ENCODE measurements at regions not wholly inside any gene's neighbourhood (a gene's known extent, or its start where the extent isn't known, plus 50 kb on each side); places are given as distances from the start of the nearest gene placed in this dataset.

GRCh38 chr13:22432690-22433089, 748.1 kb upstream of the SGCG start:
- H3K4me3 ChIP-seq (ENCODE audit: low read length) = no peak overlapping the region
- no peak for TF ChIP-seq CTCF (conservative IDR thresholded peaks at IDR 0.05; ENCODE audit: low read depth, low read length)
- DNase-seq (ENCODE audit: low read depth) = no peak

GRCh38 chr13:22447132-22447886, 733.5 kb upstream of the SGCG start:
- DNase-seq (ENCODE audit: low read depth) = no peak
- no peak overlapping the region for H3K4me3 ChIP-seq (ENCODE audit: low read length)
- TF ChIP-seq CTCF (conservative IDR thresholded peaks at IDR 0.05; ENCODE audit: low read depth, low read length) = no peak

GRCh38 chr13:22449251-22449650, 731.5 kb upstream of the SGCG start:
- H3K4me3 ChIP-seq (ENCODE audit: low read length) = no peak overlapping the region
- no peak for DNase-seq (ENCODE audit: low read depth)
- TF ChIP-seq CTCF (conservative IDR thresholded peaks at IDR 0.05; ENCODE audit: low read depth, low read length) = no peak

- DNase-seq (ENCODE audit: low read depth) = peak; percentile 65
- H3K4me3 ChIP-seq (ENCODE audit: low read length) = no peak overlapping the region
- TF ChIP-seq CTCF (conservative IDR thresholded peaks at IDR 0.05; ENCODE audit: low read depth, low read length) = no peak
Observed at GRCh38 chr13:22451327-22451741, 729.4 kb upstream of the SGCG start.

GRCh38 chr13:22454586-22454985, 726.2 kb upstream of the SGCG start:
- no peak for DNase-seq (ENCODE audit: low read depth)
- TF ChIP-seq CTCF (conservative IDR thresholded peaks at IDR 0.05; ENCODE audit: low read depth, low read length) = peak; percentile 25
- no peak overlapping the region for H3K4me3 ChIP-seq (ENCODE audit: low read length)

- DNase-seq (ENCODE audit: low read depth) = peak; percentile 52
- TF ChIP-seq CTCF (conservative IDR thresholded peaks at IDR 0.05; ENCODE audit: low read depth, low read length) = no peak
- no peak overlapping the region for H3K4me3 ChIP-seq (ENCODE audit: low read length)
Observed at GRCh38 chr13:22455036-22455435, 725.7 kb upstream of the SGCG start.

- no peak for TF ChIP-seq CTCF (conservative IDR thresholded peaks at IDR 0.05; ENCODE audit: low read depth, low read length)
- DNase-seq (ENCODE audit: low read depth) = no peak
- H3K4me3 ChIP-seq (ENCODE audit: low read length) = no peak overlapping the region
Observed at GRCh38 chr13:22461854-22462490, 718.8 kb upstream of the SGCG start.

Measured in retinal pigment epithelial cell (primary cell).